Endothelial cell (in vitro differentiated cells): ENCODE measurements at regions not wholly inside any gene's neighbourhood (a gene's known extent, or its start where the extent isn't known, plus 50 kb on each side); places are given as distances from the start of the nearest gene placed in this dataset.
"Not testable (repeated sequence)": the region's sequence is repeated elsewhere in the genome, so short reads cannot be mapped to it uniquely, and the experiment has no call there.

Experiments used
- DNase-seq: peaks from one replicate; pipeline ENCODE4 v3.0.0; 2021; ENCODE audit warnings: low spot score
- H3K27ac Mint-ChIP-seq: one replicate; pipeline ENCODE4 v1.8.0; 2021; ENCODE audit warnings: mixed read lengths, inconsistent platforms; ENCODE audit not compliant: unreplicated experiment
- H3K27me3 Mint-ChIP-seq: one replicate; pipeline ENCODE4 v1.8.0; 2021; ENCODE audit warnings: mild to moderate bottlenecking, moderate library complexity, mixed read lengths, inconsistent platforms; ENCODE audit not compliant: unreplicated experiment
- H3K36me3 Mint-ChIP-seq: one replicate; pipeline ENCODE4 v1.8.0; 2021; ENCODE audit warnings: mild to moderate bottlenecking, low read depth, mixed read lengths, inconsistent platforms; ENCODE audit not compliant: unreplicated experiment
- H3K4me1 Mint-ChIP-seq: one replicate; pipeline ENCODE4 v1.8.0; 2021; ENCODE audit warnings: mild to moderate bottlenecking, mixed read lengths, inconsistent platforms; ENCODE audit not compliant: unreplicated experiment
- H3K4me3 Mint-ChIP-seq: one replicate; pipeline ENCODE4 v1.8.0; 2021; ENCODE audit warnings: mild to moderate bottlenecking, mixed read lengths, inconsistent platforms; ENCODE audit not compliant: unreplicated experiment
- H3K9me3 Mint-ChIP-seq: one replicate; pipeline ENCODE4 v1.8.0; 2021; ENCODE audit warnings: mixed read lengths, inconsistent platforms; ENCODE audit not compliant: unreplicated experiment
- TF ChIP-seq, protein P1 (sequence below): fragments of 200-600 bp; sonication (generic); IDR thresholded peaks from one replicate; pipeline ENCODE4 v1.5.0; 2021; ENCODE audit warnings: antibody characterized with exemption; ENCODE audit not compliant: unreplicated experiment

- Mint-ChIP-seq H3K27ac (no peak overlapping the region), H3K4me1 (no peaks in the 10 kb centered on the region), H3K27me3 (no peaks in the 10 kb centered on the region), H3K4me3 (no peak overlapping the region), H3K36me3 (no peaks in the 10 kb centered on the region), H3K9me3 (no peaks in the 10 kb centered on the region)
- TF ChIP-seq, protein P1, sequence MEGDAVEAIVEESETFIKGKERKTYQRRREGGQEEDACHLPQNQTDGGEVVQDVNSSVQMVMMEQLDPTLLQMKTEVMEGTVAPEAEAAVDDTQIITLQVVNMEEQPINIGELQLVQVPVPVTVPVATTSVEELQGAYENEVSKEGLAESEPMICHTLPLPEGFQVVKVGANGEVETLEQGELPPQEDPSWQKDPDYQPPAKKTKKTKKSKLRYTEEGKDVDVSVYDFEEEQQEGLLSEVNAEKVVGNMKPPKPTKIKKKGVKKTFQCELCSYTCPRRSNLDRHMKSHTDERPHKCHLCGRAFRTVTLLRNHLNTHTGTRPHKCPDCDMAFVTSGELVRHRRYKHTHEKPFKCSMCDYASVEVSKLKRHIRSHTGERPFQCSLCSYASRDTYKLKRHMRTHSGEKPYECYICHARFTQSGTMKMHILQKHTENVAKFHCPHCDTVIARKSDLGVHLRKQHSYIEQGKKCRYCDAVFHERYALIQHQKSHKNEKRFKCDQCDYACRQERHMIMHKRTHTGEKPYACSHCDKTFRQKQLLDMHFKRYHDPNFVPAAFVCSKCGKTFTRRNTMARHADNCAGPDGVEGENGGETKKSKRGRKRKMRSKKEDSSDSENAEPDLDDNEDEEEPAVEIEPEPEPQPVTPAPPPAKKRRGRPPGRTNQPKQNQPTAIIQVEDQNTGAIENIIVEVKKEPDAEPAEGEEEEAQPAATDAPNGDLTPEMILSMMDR = no peak
- no peak for DNase-seq
These were observed 780.0 kb downstream of the BCKDHB start for GRCh38 chr6:80886475-80886874.

GRCh38 chr6:80872951-80873308, 766.5 kb downstream of the BCKDHB start:
- no peaks in the 10 kb centered on the region for H3K4me1 Mint-ChIP-seq

DNA sequence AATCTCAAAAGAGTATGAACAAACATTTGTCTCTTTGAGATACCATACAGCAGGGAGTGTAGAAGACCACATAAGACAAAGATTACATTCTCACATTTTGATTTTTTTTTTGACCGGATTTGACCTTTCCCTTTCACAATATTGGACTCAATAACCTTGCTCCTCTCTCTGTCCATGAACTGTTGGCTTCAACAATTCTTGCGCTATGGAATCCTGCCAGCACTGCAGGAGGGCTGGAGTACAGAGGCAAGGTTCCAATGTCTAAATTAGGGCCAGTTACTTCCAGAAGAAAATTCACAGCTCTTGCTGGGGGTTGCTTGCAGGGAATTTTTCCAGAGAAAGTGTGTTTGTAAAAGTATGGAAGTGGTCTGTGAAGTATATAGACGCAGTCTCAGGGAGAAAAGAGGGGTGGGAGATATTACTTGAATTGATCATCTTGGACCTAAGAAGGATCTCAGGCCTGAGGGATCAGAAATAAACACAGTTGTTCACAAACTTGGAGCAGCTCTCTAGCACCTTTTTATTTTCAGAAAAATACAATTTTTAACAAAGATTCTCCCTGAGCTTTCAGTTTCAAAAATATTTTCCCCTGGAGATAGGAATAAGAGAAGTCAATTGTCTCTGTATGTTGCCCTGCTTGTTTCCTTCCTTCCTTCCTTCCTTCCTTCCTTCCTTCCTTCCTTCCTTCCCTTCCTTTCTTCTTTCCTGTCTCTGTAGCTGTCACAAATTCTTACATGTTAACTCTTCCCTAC, 765.9 kb downstream of the BCKDHB start:
- H3K27ac Mint-ChIP-seq = peak overlapping the region; percentile 20
- peaks cover 3% of the 10 kb centered on the region for H3K27me3 Mint-ChIP-seq
- H3K4me3 Mint-ChIP-seq = no peak overlapping the region
- no peaks in the 10 kb centered on the region for H3K36me3 Mint-ChIP-seq
- no peaks in the 10 kb centered on the region for H3K9me3 Mint-ChIP-seq
- H3K4me1 Mint-ChIP-seq = no peaks in the 10 kb centered on the region
- TF ChIP-seq, protein P1 = no peak
- no peak for DNase-seq

More at GRCh38 chr6:80872951-80873308, 766.5 kb downstream of the BCKDHB start:
- DNase-seq = no peak
- H3K4me3 Mint-ChIP-seq = no peak overlapping the region
- H3K27me3 Mint-ChIP-seq = peaks cover 3% of the 10 kb centered on the region
- TF ChIP-seq, protein P1 = no peak
- no peaks in the 10 kb centered on the region for H3K9me3 Mint-ChIP-seq
- H3K27ac Mint-ChIP-seq = no peak overlapping the region
- no peaks in the 10 kb centered on the region for H3K36me3 Mint-ChIP-seq

GRCh38 chr6:80862756-80863155, 756.3 kb downstream of the BCKDHB start:
- Mint-ChIP-seq H3K27me3 (no peaks in the 10 kb centered on the region), H3K36me3 (no peaks in the 10 kb centered on the region), H3K27ac (no peak overlapping the region), H3K4me3 (no peak overlapping the region), H3K9me3 (no peaks in the 10 kb centered on the region), H3K4me1 (no peaks in the 10 kb centered on the region)
- no peak for DNase-seq
- TF ChIP-seq, protein P1 = no peak

GRCh38 chr6:80860107-80860506, 753.6 kb downstream of the BCKDHB start:
- H3K4me3 Mint-ChIP-seq = no peak overlapping the region
- no peak for DNase-seq
- TF ChIP-seq, protein P1 = no peak
- no peaks in the 10 kb centered on the region for H3K36me3 Mint-ChIP-seq
- H3K4me1 Mint-ChIP-seq = no peaks in the 10 kb centered on the region
- H3K27me3 Mint-ChIP-seq = no peaks in the 10 kb centered on the region
- no peak overlapping the region for H3K27ac Mint-ChIP-seq
- H3K9me3 Mint-ChIP-seq = no peaks in the 10 kb centered on the region

GRCh38 chr6:80847973-80848372, 741.5 kb downstream of the BCKDHB start:
- not testable (repeated sequence) for DNase-seq, H3K36me3 Mint-ChIP-seq

More at GRCh38 chr6:80847973-80848372, 741.5 kb downstream of the BCKDHB start:
- not testable (repeated sequence) for H3K4me3 Mint-ChIP-seq, H3K27ac Mint-ChIP-seq, H3K27me3 Mint-ChIP-seq, H3K9me3 Mint-ChIP-seq, H3K4me1 Mint-ChIP-seq
